ENCODE measurements at regions not wholly inside any gene's neighbourhood (a gene's known extent, or its start where the extent isn't known, plus 50 kb on each side); places are given as distances from the start of the nearest gene placed in this dataset.

DNA sequence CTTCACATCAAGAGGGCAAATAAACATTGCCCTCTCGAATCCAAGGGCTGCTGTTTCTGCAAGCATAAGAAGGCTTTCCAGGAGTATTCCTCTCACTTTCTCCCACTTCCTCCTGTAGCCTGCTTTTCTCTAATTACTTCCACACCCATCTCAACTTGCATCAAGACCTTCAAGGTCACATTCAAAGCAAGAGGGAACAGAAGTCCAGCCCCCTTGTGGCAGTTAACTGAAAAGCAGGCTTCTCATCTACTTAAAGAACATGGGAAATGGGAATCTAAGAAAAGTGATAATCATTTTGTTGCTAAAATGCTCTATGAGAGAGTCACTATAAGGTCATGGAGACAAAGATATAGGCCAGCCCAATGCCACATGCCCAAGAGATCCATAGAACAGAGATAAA lies 874.4 kb downstream of the KCNT2 start:
- no peaks in the 10 kb centered on the region for H4K20me1 ChIP-seq (replicated peaks; ENCODE audit: control insufficient read depth, extremely low read depth, insufficient read depth, low read length)
- POLR2A ChIA-PET, result no interaction called here
- no peak overlapping the region for H2AFZ ChIP-seq (ENCODE audit: low read depth, low read length)
- no TSS peak for BruUV-seq (replicated peaks)
- no peaks in the 10 kb centered on the region for H3K9me3 ChIP-seq (replicated peaks; ENCODE audit: control insufficient read depth, insufficient read depth, low read length)
- no peaks in the 10 kb centered on the region for H3K9me1 ChIP-seq (replicated peaks; ENCODE audit: control insufficient read depth, extremely low read depth, insufficient read depth, low read length)
- H3K4me3 ChIP-seq (replicated peaks in 1 of 3; ENCODE audit: insufficient read depth in 1 of 3, low read depth in 1 of 3, low read length in 3 of 3), result no peak overlapping the region
- no peak overlapping the region for H3K27ac ChIP-seq (ENCODE audit: insufficient read depth, low read depth, low read length)
- no peak overlapping the region for H3K4me2 ChIP-seq (ENCODE audit: insufficient read depth, low read length)
- H3K4me1 ChIP-seq (ENCODE audit: control insufficient read depth, extremely low read depth, insufficient read depth, low read length), result no peaks in the 10 kb centered on the region
- intact Hi-C loops (cut with micrococcal nuclease), result no loop called here
- CTCF ChIA-PET, result no interaction called here
- H3K9ac ChIP-seq (replicated peaks; ENCODE audit: extremely low read depth, insufficient read depth, low read length), result no peak overlapping the region
- TF ChIP-seq CTCF (IDR thresholded peaks at IDR 0.05; ENCODE audit: extremely low read depth in 1 of 2, insufficient read depth in 1 of 2, low read depth in 1 of 2, low read length in 2 of 2), result peak in 1 of 2 donors; percentile 7
- no peak for TF ChIP-seq POLR2AphosphoS5 (IDR thresholded peaks at IDR 0.05; ENCODE audit: insufficient read depth, low read depth, low read length)
- H3K27me3 ChIP-seq (ENCODE audit: control insufficient read depth in 2 of 2, insufficient read depth in 2 of 2, low read length in 2 of 2), result no peaks in the 10 kb centered on the region
- no peak for FAIRE-seq
- no peaks in the 10 kb centered on the region for H3K36me3 ChIP-seq (ENCODE audit: control insufficient read depth in 2 of 2, extremely low read depth in 1 of 2, insufficient read depth in 2 of 2, low read length in 2 of 2)
- H3K79me2 ChIP-seq (ENCODE audit: control insufficient read depth, insufficient read depth, low read length), result no peaks in the 10 kb centered on the region
- no peak for DNase-seq (ENCODE audit: low read depth, low spot score)
- dilution Hi-C loops (cut with MboI; ENCODE audit: extremely low pct_ligation_motif_present, low sequenced_read_pairs), result no loop called here

DNA sequence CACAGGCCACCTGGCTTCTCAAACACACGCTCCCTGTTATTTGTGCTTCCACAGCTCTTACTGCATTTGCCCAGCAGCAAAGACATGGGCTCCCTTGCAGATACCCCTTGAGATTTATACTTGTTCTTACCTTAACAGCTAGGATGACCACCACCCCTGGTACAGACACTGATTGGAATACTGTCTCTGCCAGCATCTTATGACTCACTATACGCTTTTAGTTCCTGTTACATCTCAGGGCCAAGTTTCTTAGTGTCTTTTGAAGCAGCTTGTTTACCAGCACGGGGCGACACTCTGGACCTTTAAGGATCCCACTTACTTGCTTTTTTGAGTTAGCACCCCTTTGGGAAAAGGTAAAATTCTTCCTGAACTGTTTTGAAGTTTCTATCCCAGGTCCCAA lies 874.8 kb downstream of the KCNT2 start:
- Histone ChIP-seq H3K27ac (ENCODE audit: insufficient read depth, low read depth, low read length) (no peak overlapping the region), H3K9me1 (replicated peaks; ENCODE audit: control insufficient read depth, extremely low read depth, insufficient read depth, low read length) (no peaks in the 10 kb centered on the region), H3K79me2 (ENCODE audit: control insufficient read depth, insufficient read depth, low read length) (no peaks in the 10 kb centered on the region), H3K9ac (replicated peaks; ENCODE audit: extremely low read depth, insufficient read depth, low read length) (no peak overlapping the region), H3K27me3 (ENCODE audit: control insufficient read depth in 2 of 2, insufficient read depth in 2 of 2, low read length in 2 of 2) (no peaks in the 10 kb centered on the region), H3K4me1 (ENCODE audit: control insufficient read depth, extremely low read depth, insufficient read depth, low read length) (no peaks in the 10 kb centered on the region), H3K4me2 (ENCODE audit: insufficient read depth, low read length) (no peak overlapping the region), H3K36me3 (ENCODE audit: control insufficient read depth in 2 of 2, extremely low read depth in 1 of 2, insufficient read depth in 2 of 2, low read length in 2 of 2) (no peaks in the 10 kb centered on the region), H4K20me1 (replicated peaks; ENCODE audit: control insufficient read depth, extremely low read depth, insufficient read depth, low read length) (no peaks in the 10 kb centered on the region), H3K9me3 (replicated peaks; ENCODE audit: control insufficient read depth, insufficient read depth, low read length) (no peaks in the 10 kb centered on the region), H3K4me3 (replicated peaks in 1 of 3; ENCODE audit: insufficient read depth in 1 of 3, low read depth in 1 of 3, low read length in 3 of 3) (no peak overlapping the region), H2AFZ (ENCODE audit: low read depth, low read length) (no peak overlapping the region)
- ChIA-PET CTCF (no interaction called here), POLR2A (no interaction called here)
- no TSS peak for BruUV-seq (replicated peaks)
- DNase-seq (ENCODE audit: low read depth, low spot score) (no peak), FAIRE-seq (no peak)
- no peak for TF ChIP-seq CTCF (IDR thresholded peaks at IDR 0.05; ENCODE audit: extremely low read depth in 1 of 2, insufficient read depth in 1 of 2, low read depth in 1 of 2, low read length in 2 of 2)
- no peak for TF ChIP-seq POLR2A (IDR thresholded peaks at IDR 0.05; ENCODE audit: low read depth, low read length)
- TF ChIP-seq GATA2 (IDR thresholded peaks at IDR 0.05; ENCODE audit: insufficient read depth, insufficient read length, low read depth, low read length), result no peak
- TF ChIP-seq MAX (IDR thresholded peaks at IDR 0.05; ENCODE audit: insufficient read depth, insufficient read length), result no peak
- TF ChIP-seq MYC (IDR thresholded peaks at IDR 0.05; ENCODE audit: low read depth, low read length), result no peak
- no peak for TF ChIP-seq EZH2 (IDR thresholded peaks at IDR 0.05; ENCODE audit: borderline replicate concordance, low read depth, low read length, severe bottlenecking)
- no peak for TF ChIP-seq FOS (IDR thresholded peaks at IDR 0.05; ENCODE audit: borderline replicate concordance, insufficient read depth, low read length)
- no peak for TF ChIP-seq POLR2AphosphoS5 (IDR thresholded peaks at IDR 0.05; ENCODE audit: insufficient read depth, low read depth, low read length)
- no peak for TF ChIP-seq JUN (IDR thresholded peaks at IDR 0.05; ENCODE audit: borderline replicate concordance, insufficient read depth, insufficient read length, low read depth)
- intact Hi-C loops (cut with micrococcal nuclease) (no loop called here), dilution Hi-C loops (cut with MboI; ENCODE audit: extremely low pct_ligation_motif_present, low sequenced_read_pairs) (no loop called here)
